ENCODE measurements at regions not wholly inside any gene's neighbourhood (a gene's known extent, or its start where the extent isn't known, plus 50 kb on each side); places are given as distances from the start of the nearest gene placed in this dataset.

DNA sequence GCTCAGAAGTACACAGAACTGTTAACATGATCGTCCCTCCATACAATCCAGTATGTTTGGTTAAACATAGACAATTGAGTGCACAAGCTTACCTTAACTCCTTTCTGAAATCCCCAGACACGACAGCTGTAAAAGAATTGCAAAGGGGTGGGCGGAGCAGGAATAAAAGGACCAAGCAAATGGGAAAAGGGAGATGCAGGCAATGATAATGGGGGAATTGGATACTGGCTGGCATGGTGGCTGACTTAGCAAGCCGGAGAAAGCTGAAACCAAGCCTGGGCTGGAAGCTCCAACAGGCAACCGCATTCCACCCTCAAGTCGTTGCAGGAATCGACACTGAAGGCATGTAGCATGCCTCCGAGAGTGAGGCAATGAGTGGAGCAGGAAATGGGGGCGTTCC is 96.8 kb upstream of the TMEM132C start:
- no peak for FAIRE-seq
- DNase-seq (ENCODE audit: insufficient read length, low spot score) = no peak
- TF ChIP-seq POLR2A (IDR thresholded peaks at IDR 0.05; ENCODE audit: low read depth, low read length) = no peak

DNA sequence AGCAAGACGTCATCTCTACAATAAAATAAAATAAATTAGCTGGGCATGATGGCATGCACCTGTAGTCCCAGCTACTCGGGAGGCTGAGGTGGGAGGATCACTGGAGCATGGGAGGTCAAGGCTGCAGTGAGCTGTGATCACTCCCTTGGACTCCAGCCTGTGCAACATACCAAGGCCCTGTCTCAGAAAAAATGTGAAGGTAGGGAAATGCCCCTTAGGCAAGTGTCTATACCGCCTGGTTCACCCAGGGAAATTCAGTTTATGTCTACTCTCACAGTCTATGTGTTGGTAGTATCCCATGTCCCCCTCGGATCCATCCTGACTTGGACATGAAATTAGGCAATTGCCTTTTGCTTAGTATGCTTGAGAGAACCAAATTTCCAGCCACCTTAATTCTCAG is 88.4 kb upstream of the TMEM132C start:
- no peak for TF ChIP-seq POLR2A (IDR thresholded peaks at IDR 0.05; ENCODE audit: low read depth, low read length)
- FAIRE-seq (no peak), DNase-seq (ENCODE audit: insufficient read length, low spot score) (no peak)

DNA sequence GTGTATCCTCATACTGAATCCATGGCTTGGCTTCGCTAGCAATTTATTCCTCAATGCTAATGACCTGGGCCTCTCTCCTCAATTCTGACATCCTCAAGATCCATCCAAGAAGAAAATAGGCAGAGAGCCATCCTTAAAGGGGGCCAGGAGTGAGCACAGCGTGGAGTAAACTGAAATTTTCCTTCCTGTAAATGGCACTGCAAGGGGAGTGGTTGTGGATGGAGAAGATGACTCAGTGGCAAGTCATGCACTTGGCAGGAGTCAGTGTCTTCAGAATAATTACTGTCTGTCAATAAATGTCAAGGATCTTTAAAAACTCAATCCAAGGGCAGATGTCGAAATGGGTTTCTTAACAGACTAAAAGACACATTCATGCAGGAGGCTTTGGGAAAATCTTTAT is 88.0 kb upstream of the TMEM132C start:
- DNase-seq (ENCODE audit: insufficient read length, low spot score) = no peak
- no peak for TF ChIP-seq POLR2A (IDR thresholded peaks at IDR 0.05; ENCODE audit: low read depth, low read length)
- no peak for FAIRE-seq

DNA sequence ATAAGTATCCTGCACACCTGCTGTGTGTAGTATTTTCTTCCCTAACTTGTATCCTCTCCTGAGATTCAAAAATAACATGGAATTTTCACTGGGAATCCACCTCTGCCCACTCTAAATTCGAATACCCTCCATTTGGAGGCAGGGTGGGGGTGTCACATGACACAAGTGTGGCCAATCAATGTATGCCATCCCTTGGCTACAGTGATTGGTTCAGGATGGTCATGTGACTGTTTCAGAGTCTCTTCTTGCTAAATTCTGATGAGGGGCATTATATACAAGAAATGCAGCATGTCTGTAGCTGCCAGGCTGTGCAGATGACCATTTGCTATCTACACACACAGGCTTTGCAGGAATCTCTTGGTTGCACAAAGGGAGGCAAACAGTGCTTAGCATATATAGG is 86.8 kb upstream of the TMEM132C start:
- DNase-seq (ENCODE audit: insufficient read length, low spot score) (no peak), FAIRE-seq (no peak)
- TF ChIP-seq POLR2A (IDR thresholded peaks at IDR 0.05; ENCODE audit: low read depth, low read length) = no peak

DNA sequence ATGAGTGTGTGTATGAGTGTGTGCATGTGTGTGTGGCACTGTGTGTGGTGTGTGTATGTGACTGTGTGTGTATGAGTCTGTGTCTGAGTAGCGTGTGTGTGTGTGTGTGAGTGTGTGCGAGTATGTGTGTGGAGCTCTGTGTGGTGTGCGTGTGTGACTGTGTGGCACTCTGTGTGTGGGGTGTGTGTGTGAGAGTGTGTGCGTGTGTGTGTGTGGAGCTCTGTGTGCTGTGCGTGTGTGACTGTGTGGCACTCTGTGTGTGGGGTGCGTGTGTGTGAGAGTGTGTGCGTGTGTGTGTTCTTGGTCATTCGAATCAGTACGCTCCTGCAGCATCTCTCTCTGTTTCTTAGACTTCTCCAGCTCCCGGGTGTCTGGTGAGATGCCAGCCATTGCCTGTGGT is 76.9 kb upstream of the TMEM132C start:
- no peak for TF ChIP-seq POLR2A (IDR thresholded peaks at IDR 0.05; ENCODE audit: low read depth, low read length)
- FAIRE-seq (no peak), DNase-seq (ENCODE audit: insufficient read length, low spot score) (no peak)

DNA sequence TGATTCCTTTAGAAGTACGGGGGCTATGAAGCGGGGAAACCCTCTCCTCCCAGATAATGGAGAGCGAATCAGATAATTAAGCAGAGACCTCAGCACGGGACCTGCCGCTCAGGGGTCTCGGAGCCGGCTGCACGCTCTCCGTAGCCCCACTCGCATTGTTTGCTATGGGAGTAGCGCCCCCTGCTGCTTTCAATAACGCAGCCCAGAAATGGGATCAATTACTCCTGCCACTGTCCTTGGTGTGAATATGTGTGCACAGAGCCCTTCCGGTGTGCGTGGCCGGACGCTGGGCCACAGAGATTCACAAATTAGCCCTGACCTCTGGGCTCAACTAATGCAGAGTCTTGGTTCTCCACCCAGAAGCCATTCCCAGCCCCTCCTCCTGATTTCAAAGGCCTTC is 76.4 kb upstream of the TMEM132C start:
- DNase-seq (ENCODE audit: insufficient read length, low spot score) = no peak
- no peak for FAIRE-seq

DNA sequence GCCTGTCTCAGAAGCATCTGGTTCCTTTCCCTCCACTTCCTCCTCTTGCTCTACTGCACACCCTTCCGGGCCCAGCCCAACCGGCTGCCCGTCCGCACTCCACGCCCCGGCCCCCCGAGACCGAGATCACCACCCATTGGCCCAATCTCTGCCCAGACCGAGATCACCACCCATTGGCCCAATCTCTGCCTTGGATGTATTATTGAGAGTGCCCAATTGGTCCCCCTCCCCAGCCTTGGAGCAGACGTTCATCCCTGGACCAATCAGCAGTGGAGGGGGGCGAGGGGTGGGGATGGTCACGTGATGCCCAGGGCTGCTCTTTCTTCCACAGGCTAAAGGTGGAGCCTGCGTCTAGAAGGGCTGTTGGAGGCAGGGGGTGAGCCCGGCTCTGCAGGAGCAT is 75.6 kb upstream of the TMEM132C start:
- no peak for DNase-seq (ENCODE audit: insufficient read length, low spot score)
- FAIRE-seq = no peak
- TF ChIP-seq POLR2A (IDR thresholded peaks at IDR 0.05; ENCODE audit: low read depth, low read length) = no peak

More for the DNA sequence above, 76.4 kb upstream of the TMEM132C start:
- no peak for TF ChIP-seq POLR2A (IDR thresholded peaks at IDR 0.05; ENCODE audit: low read depth, low read length)

DNA sequence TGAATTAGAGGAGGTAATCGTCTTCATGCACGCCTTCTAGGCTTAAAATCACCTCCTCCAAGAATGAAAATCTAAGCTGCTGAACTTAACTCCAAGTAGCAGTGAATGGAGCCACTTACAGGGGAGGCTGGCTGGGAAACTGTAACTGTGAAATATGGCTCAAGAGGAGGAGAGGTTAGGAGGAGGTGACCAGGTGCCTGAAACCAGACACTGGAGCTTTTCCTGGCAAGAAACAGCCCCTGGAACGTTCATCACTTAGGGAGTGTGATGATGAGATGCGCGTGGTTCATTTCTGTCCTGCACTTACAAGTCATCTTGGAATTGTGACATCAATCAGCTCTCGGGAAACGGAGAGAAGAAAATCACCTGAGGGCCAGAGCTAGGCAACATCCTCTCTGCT is 62.3 kb upstream of the TMEM132C start:
- FAIRE-seq = no peak
- no peak for TF ChIP-seq POLR2A (IDR thresholded peaks at IDR 0.05; ENCODE audit: low read depth, low read length)
- no peak for DNase-seq (ENCODE audit: insufficient read length, low spot score)

DNA sequence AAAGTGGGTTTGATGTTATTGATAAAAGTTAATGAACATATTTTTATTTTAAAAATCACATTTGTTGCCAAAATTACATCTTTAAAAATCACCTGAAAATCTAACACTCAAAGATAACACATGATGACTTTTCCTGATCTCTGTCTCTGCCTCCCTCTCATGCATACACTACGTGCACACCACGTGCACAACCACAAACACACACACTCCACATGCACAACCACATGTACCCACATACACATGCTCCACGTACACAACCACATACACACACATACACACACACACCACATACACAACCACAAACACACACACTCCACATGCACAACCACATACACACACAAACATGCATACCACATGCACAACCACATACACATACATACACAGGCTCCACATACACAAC is 61.8 kb upstream of the TMEM132C start:
- FAIRE-seq (no peak), DNase-seq (ENCODE audit: insufficient read length, low spot score) (no peak)
- no peak for TF ChIP-seq POLR2A (IDR thresholded peaks at IDR 0.05; ENCODE audit: low read depth, low read length)

DNA sequence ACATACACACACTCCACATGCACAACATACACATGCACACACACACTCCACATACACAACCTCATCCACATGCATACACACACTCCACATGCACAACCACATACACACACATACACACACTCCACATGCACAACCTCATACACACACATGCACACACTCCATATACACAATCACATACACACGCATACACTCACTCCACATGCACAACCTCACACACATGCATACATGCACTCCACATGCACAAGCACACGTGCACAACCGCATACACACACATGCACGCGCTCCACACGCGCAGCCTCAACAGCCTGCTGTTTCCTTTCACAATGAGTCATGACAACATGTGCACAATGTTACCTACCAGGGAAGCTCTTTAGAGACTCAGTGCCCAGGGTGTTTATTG is 61.2 kb upstream of the TMEM132C start:
- FAIRE-seq (no peak), DNase-seq (ENCODE audit: insufficient read length, low spot score) (no peak)
- no peak for TF ChIP-seq POLR2A (IDR thresholded peaks at IDR 0.05; ENCODE audit: low read depth, low read length)

Measured in H54 (cell line).